Spleen (tissue), 7 donors: ENCODE measurements at regions not wholly inside any gene's neighbourhood (a gene's known extent, or its start where the extent isn't known, plus 50 kb on each side); places are given as distances from the start of the nearest gene placed in this dataset.

Source experiments
- POLR2AphosphoS5 ChIP-seq, 3 donors: sonication (generic); formaldehyde crosslinking; IDR thresholded peaks; one replicate each; pipeline ENCODE4 v1.5.1; 2017; ENCODE audit warnings: antibody characterized with exemption in 3 of 3
- TF ChIP-seq, protein P1 (sequence below), 11 experiments: fragments of 200-600 bp in 7 of 11; fragments of 450-650 bp in 4 of 11; sonication (generic) in 4 of 11; IDR thresholded peaks in 8 of 11; conservative IDR thresholded peaks in 3 of 11; 1 replicate in 7 of 11; 2 replicates in 4 of 11; pipeline versions ENCODE4 v1.4.0 to v1.8.0; 2016 to 2021; ENCODE audit warnings: antibody characterized with exemption in 11 of 11, inconsistent platforms in 4 of 11, mild to moderate bottlenecking in 1 of 11
- donor health status: DM: no; HTN: no; CAD: no; lungs with moderate emphysema.
- donor health status: DM: no; HTN: no; CAD: no.
- donor health status: DM: no; HTN: no; CAD: no.

DNA sequence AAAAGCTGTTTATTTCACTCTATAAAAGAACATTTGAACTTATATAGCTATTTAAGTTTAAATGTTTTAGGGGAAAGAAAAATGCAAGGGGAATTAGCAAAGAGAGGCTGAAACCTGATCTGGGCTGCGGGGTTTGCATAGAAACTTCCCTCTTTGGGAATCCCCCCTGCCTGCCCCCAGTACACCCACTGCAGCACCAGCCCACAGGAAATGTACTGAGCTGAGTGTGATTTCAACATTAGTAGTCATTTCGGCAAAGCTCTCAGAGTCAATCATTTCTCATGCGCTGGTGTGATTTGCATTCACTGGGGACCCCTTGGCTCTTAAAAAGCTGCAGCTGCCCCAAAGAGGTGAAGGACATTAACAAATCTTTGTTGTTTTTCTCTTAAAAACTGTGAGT lies 859.4 kb downstream of the MAFB start:
- TF ChIP-seq, protein P1, sequence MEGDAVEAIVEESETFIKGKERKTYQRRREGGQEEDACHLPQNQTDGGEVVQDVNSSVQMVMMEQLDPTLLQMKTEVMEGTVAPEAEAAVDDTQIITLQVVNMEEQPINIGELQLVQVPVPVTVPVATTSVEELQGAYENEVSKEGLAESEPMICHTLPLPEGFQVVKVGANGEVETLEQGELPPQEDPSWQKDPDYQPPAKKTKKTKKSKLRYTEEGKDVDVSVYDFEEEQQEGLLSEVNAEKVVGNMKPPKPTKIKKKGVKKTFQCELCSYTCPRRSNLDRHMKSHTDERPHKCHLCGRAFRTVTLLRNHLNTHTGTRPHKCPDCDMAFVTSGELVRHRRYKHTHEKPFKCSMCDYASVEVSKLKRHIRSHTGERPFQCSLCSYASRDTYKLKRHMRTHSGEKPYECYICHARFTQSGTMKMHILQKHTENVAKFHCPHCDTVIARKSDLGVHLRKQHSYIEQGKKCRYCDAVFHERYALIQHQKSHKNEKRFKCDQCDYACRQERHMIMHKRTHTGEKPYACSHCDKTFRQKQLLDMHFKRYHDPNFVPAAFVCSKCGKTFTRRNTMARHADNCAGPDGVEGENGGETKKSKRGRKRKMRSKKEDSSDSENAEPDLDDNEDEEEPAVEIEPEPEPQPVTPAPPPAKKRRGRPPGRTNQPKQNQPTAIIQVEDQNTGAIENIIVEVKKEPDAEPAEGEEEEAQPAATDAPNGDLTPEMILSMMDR (IDR thresholded peaks at IDR 0.05 in 8 of 11, conservative IDR thresholded peaks at IDR 0.05 in 3 of 11): no peak
- TF ChIP-seq POLR2AphosphoS5 (IDR thresholded peaks at IDR 0.05): no peak
